ENCODE measurements at regions not wholly inside any gene's neighbourhood (a gene's known extent, or its start where the extent isn't known, plus 50 kb on each side); places are given as distances from the start of the nearest gene placed in this dataset.

DNA sequence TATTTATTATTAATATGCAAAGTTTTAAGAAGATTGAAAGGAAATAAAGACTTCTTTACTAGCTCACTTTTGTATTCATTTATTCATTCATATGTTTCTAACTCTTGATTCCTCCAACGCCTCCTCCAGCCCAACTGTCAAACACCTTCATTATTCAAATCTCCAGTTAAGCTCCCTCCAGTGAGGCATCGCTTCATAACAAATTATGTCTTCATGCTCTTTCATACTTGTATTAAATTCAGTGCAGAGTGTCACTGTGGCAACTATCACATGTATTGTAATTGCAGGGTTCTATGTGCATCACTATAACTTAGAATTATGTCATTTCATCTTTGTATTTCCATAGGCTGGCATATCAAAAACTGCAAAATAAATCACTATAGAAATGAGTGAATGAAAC is 1394.2 kb upstream of the PCDH7 start:
- H3F3A ChIP-seq (ENCODE audit: insufficient read depth, low read depth): no peaks in the 10 kb centered on the region
- ChIA-PET POLR2A (ENCODE audit: unreplicated experiment) (no interaction called here), CTCF (no interaction called here)
- intact Hi-C loops (cut with micrococcal nuclease; ENCODE audit: unreplicated experiment): no loop called here
- no peak overlapping the region for H2AFZ ChIP-seq
- H4K20me1 ChIP-seq (ENCODE audit: insufficient read depth): no peaks in the 10 kb centered on the region
- no peaks in the 10 kb centered on the region for H3K9me3 ChIP-seq (ENCODE audit: insufficient read depth, low read depth)
- H3K4me2 ChIP-seq: no peak overlapping the region
- no peaks in the 10 kb centered on the region for H3K9me2 ChIP-seq (ENCODE audit: insufficient read depth)
- TF ChIP-seq CTCF (conservative IDR thresholded peaks at IDR 0.05) (no peak), EZH2 (IDR thresholded peaks at IDR 0.05; ENCODE audit: low read depth) (no peak)
- no peak overlapping the region for H3K27ac ChIP-seq
- H3K4me1 ChIP-seq (replicated peaks; ENCODE audit: insufficient read depth): no peaks in the 10 kb centered on the region
- H3K27me3 ChIP-seq (ENCODE audit: insufficient read depth, low read depth): no peaks in the 10 kb centered on the region
- no peaks in the 10 kb centered on the region for H3K36me3 ChIP-seq (ENCODE audit: low read depth)
- no peak overlapping the region for H3K4me3 ChIP-seq
- BruUV-seq (replicated peaks): no TSS peak
- no peak for DNase-seq
- H3K79me2 ChIP-seq (ENCODE audit: low read depth): no peaks in the 10 kb centered on the region

GRCh38 chr4:29326816-29327215 is 1393.4 kb upstream of the PCDH7 start:
- Histone ChIP-seq H3K9me3 (ENCODE audit: insufficient read depth, low read depth) (no peaks in the 10 kb centered on the region), H3K4me2 (no peak overlapping the region), H2AFZ (no peak overlapping the region), H3K9me2 (ENCODE audit: insufficient read depth) (no peaks in the 10 kb centered on the region), H3K4me1 (replicated peaks; ENCODE audit: insufficient read depth) (no peaks in the 10 kb centered on the region), H3K27ac (no peak overlapping the region), H3K79me2 (ENCODE audit: low read depth) (no peaks in the 10 kb centered on the region), H3K27me3 (ENCODE audit: insufficient read depth, low read depth) (no peaks in the 10 kb centered on the region), H4K20me1 (ENCODE audit: insufficient read depth) (no peaks in the 10 kb centered on the region), H3K36me3 (ENCODE audit: low read depth) (no peaks in the 10 kb centered on the region), H3K4me3 (no peak overlapping the region), H3F3A (ENCODE audit: insufficient read depth, low read depth) (no peaks in the 10 kb centered on the region)
- TF ChIP-seq CTCF (conservative IDR thresholded peaks at IDR 0.05) (no peak), EZH2 (IDR thresholded peaks at IDR 0.05; ENCODE audit: low read depth) (no peak)
- intact Hi-C loops (cut with micrococcal nuclease; ENCODE audit: unreplicated experiment): no loop called here
- ChIA-PET POLR2A (ENCODE audit: unreplicated experiment) (no interaction called here), CTCF (no interaction called here)
- DNase-seq: no peak
- no TSS peak for BruUV-seq (replicated peaks)

GRCh38 chr4:29336861-29337260 is 1383.3 kb upstream of the PCDH7 start:
- ChIA-PET POLR2A (ENCODE audit: unreplicated experiment) (no interaction called here), CTCF (no interaction called here)
- H3F3A ChIP-seq (ENCODE audit: insufficient read depth, low read depth): no peaks in the 10 kb centered on the region
- H3K4me2 ChIP-seq: no peak overlapping the region
- no peaks in the 10 kb centered on the region for H3K9me3 ChIP-seq (ENCODE audit: insufficient read depth, low read depth)
- H3K27ac ChIP-seq: no peak overlapping the region
- no peaks in the 10 kb centered on the region for H4K20me1 ChIP-seq (ENCODE audit: insufficient read depth)
- no peaks in the 10 kb centered on the region for H3K36me3 ChIP-seq (ENCODE audit: low read depth)
- DNase-seq: no peak
- H3K27me3 ChIP-seq (ENCODE audit: insufficient read depth, low read depth): no peaks in the 10 kb centered on the region
- intact Hi-C loops (cut with micrococcal nuclease; ENCODE audit: unreplicated experiment): no loop called here
- no peaks in the 10 kb centered on the region for H3K79me2 ChIP-seq (ENCODE audit: low read depth)
- H2AFZ ChIP-seq: no peak overlapping the region
- H3K4me3 ChIP-seq: no peak overlapping the region
- no peaks in the 10 kb centered on the region for H3K9me2 ChIP-seq (ENCODE audit: insufficient read depth)
- no TSS peak for BruUV-seq (replicated peaks)
- no peak for TF ChIP-seq EZH2 (IDR thresholded peaks at IDR 0.05; ENCODE audit: low read depth)
- no peaks in the 10 kb centered on the region for H3K4me1 ChIP-seq (replicated peaks; ENCODE audit: insufficient read depth)

DNA sequence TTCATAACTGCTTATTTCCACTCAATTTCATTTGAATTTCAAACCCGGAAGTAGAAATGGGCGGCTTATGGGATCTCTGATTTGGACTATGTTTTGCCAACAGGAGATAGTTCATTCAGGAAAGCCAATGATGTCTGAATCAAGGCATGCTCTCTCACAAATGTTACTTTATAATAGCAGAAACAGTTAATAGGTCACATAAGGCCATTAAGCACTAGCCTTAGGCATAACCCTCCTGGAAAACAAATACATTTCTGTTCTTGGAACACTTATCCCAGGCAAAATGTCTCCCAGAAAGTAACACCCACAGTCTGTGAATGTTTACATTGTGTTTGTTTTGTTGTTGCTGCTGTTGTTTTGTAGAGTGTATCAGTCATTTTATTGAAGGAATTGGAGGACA is 1347.2 kb upstream of the PCDH7 start:
- no TSS peak for BruUV-seq (replicated peaks)
- Histone ChIP-seq H2AFZ (no peak overlapping the region), H3K4me1 (replicated peaks; ENCODE audit: insufficient read depth) (no peaks in the 10 kb centered on the region), H3K79me2 (ENCODE audit: low read depth) (no peaks in the 10 kb centered on the region), H3K36me3 (ENCODE audit: low read depth) (no peaks in the 10 kb centered on the region), H3F3A (ENCODE audit: insufficient read depth, low read depth) (no peaks in the 10 kb centered on the region), H3K9me2 (ENCODE audit: insufficient read depth) (no peaks in the 10 kb centered on the region), H3K4me2 (no peak overlapping the region), H3K9me3 (ENCODE audit: insufficient read depth, low read depth) (no peaks in the 10 kb centered on the region), H4K20me1 (ENCODE audit: insufficient read depth) (no peaks in the 10 kb centered on the region), H3K27me3 (ENCODE audit: insufficient read depth, low read depth) (no peaks in the 10 kb centered on the region), H3K27ac (no peak overlapping the region), H3K4me3 (no peak overlapping the region)
- DNase-seq: no peak
- ChIA-PET POLR2A (ENCODE audit: unreplicated experiment) (no interaction called here), CTCF (no interaction called here)
- no peak for TF ChIP-seq CTCF (conservative IDR thresholded peaks at IDR 0.05)
- TF ChIP-seq EZH2 (IDR thresholded peaks at IDR 0.05; ENCODE audit: low read depth): no peak
- intact Hi-C loops (cut with micrococcal nuclease; ENCODE audit: unreplicated experiment): no loop called here
